AG04450 (cell line): ENCODE measurements at regions not wholly inside any gene's neighbourhood (a gene's known extent, or its start where the extent isn't known, plus 50 kb on each side); places are given as distances from the start of the nearest gene placed in this dataset.
A peak's percentile ranks its signal among the peaks of the same experiment; 100 is the strongest.

Experiments
- CTCF ChIA-PET: fragments of 300-600, 350-600 bp; formaldehyde crosslinking; extraction: SDS; loops from one replicate; lab custom pipeline; 2022; ENCODE audit warnings: antibody characterized with exemption, inconsistent platforms; lab: Charles Lee
- POLR2A ChIA-PET: fragments of 350-600 bp; formaldehyde crosslinking; extraction: SDS; loops from one replicate; lab custom pipeline; 2021; ENCODE audit warnings: antibody characterized with exemption, inconsistent platforms; lab: Yijun Ruan, JAX
- DNase-seq: peaks from one replicate; pipeline ENCODE4 v3.0.0-alpha.2; 2011; ENCODE audit warnings: low read depth, low spot score
- H3K27ac ChIP-seq: one replicate; pipeline ENCODE4 v1.5.1; 2012; ENCODE audit warnings: low read depth, low read length, control low read depth
- H3K27me3 ChIP-seq: one replicate; pipeline ENCODE4 v1.6.0; 2012; ENCODE audit warnings: low read length; ENCODE audit not compliant: control insufficient read depth, insufficient read depth
- H3K4me3 ChIP-seq: 2 replicates; pipeline ENCODE4 v1.5.1; 2011; ENCODE audit warnings: mild to moderate bottlenecking, low read depth, low read length, control low read depth
- H3K9me3 ChIP-seq: 2 replicates; pipeline ENCODE4 v1.5.1; 2012; ENCODE audit warnings: low read length; ENCODE audit not compliant: control insufficient read depth, insufficient read depth
- CTCF ChIP-seq: IDR thresholded peaks from 2 replicates; pipeline ENCODE4 v1.5.1; 2011; ENCODE audit warnings: low read depth, low read length, control low read depth, inconsistent platforms

- TF ChIP-seq CTCF, result no peak
- Histone ChIP-seq H3K9me3 (no peaks in the 10 kb centered on the region), H3K27ac (no peak overlapping the region), H3K4me3 (no peak overlapping the region), H3K27me3 (peaks cover 9% of the 10 kb centered on the region)
- peak; percentile 6 for DNase-seq
- ChIA-PET CTCF (interaction anchor here (0.6 to 1.2 kb wide), 3 partner anchors 16 to 324 kb away, joined by 3 to 7 read pairs (median 3); no protein-coding TSS in a partner anchor), POLR2A (interaction anchor here (0.7 to 1.2 kb wide), 2 partner anchors 180 to 354 kb away, joined by 3 to 4 read pairs; no protein-coding TSS in a partner anchor)
Measured at GRCh38 chr18:6561420-6561861, 146.7 kb upstream of the L3MBTL4 start.

- no peak overlapping the region for H3K27ac ChIP-seq
- ChIA-PET POLR2A (interaction anchor here (0.7 to 1.2 kb wide), 2 partner anchors 179 to 353 kb away, joined by 3 to 4 read pairs; no protein-coding TSS in a partner anchor), CTCF (interaction anchor here (0.6 to 1.2 kb wide), 2 partner anchors 17 to 182 kb away, joined by 3 to 7 read pairs; no protein-coding TSS in a partner anchor)
- H3K9me3 ChIP-seq, result no peaks in the 10 kb centered on the region
- no peak overlapping the region for H3K4me3 ChIP-seq
- no peak for TF ChIP-seq CTCF
- DNase-seq, result no peak
- H3K27me3 ChIP-seq, result peaks cover 9% of the 10 kb centered on the region
Measured at GRCh38 chr18:6561862-6562291, 147.2 kb upstream of the L3MBTL4 start.

- TF ChIP-seq CTCF, result no peak
- Histone ChIP-seq H3K27me3 (peaks cover 7% of the 10 kb centered on the region), H3K4me3 (no peak overlapping the region), H3K27ac (no peak overlapping the region), H3K9me3 (no peaks in the 10 kb centered on the region)
- ChIA-PET POLR2A (no interaction called here), CTCF (interaction anchor here (0.8 kb wide), 1 partner anchor 21 kb away, joined by 8 read pairs; no protein-coding TSS in a partner anchor)
- DNase-seq, result no peak
Measured at GRCh38 chr18:6563896-6564295, 149.2 kb upstream of the L3MBTL4 start.

- no peak for TF ChIP-seq CTCF
- CTCF ChIA-PET, result no interaction called here
- POLR2A ChIA-PET, result no interaction called here
- no peak overlapping the region for H3K4me3 ChIP-seq
- H3K27ac ChIP-seq, result no peak overlapping the region
- no peak for DNase-seq
- H3K27me3 ChIP-seq, result peaks cover 7% of the 10 kb centered on the region
- no peaks in the 10 kb centered on the region for H3K9me3 ChIP-seq
Measured at GRCh38 chr18:6564950-6565814, 150.5 kb upstream of the L3MBTL4 start.

- Histone ChIP-seq H3K27me3 (peaks cover 6% of the 10 kb centered on the region), H3K27ac (no peak overlapping the region), H3K9me3 (no peaks in the 10 kb centered on the region), H3K4me3 (no peak overlapping the region)
- no peak for TF ChIP-seq CTCF
- no peak for DNase-seq
- CTCF ChIA-PET, result no interaction called here
- POLR2A ChIA-PET, result no interaction called here
Measured at GRCh38 chr18:6565815-6566081, 151.0 kb upstream of the L3MBTL4 start.
